ENCODE measurements at regions not wholly inside any gene's neighbourhood (a gene's known extent, or its start where the extent isn't known, plus 50 kb on each side); places are given as distances from the start of the nearest gene placed in this dataset.

DNA sequence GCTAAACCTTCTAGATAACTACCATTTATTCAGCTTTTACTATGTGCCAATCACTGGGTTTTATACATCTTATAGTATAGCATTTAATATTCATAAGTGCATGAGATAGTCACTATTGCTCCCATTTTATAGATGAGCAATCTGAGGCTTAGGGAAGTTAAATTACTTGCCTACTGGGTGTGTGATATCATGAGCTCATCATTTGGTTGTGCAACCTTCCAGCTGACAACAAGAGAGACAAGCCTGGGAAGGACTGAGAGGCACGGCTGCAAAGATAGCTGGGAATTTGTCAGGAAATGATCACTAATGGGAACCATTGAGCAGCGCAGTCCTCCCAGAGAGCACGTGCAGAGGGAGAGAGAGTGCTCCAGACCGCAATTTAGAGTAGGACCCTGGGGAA is 481.6 kb upstream of the KIF2A start:
- peaks cover 0 to 15% of the 10 kb centered on the region in 2 experiments for H3K27me3 ChIP-seq (ENCODE audit: control insufficient read depth in 2 of 2, insufficient read depth in 2 of 2, low read length in 2 of 2)
- no peak for DNase-seq (ENCODE audit: low read depth, low spot score)
- ChIA-PET CTCF (interaction anchor here (1.2 to 2.4 kb wide), 2 partner anchors 10 to 166 kb away, joined by 4 to 5 read pairs; no protein-coding TSS in a partner anchor), POLR2A (no interaction called here)
- no peaks in the 10 kb centered on the region for H4K20me1 ChIP-seq (replicated peaks; ENCODE audit: control insufficient read depth, extremely low read depth, insufficient read depth, low read length)
- H3K9me3 ChIP-seq (replicated peaks; ENCODE audit: control insufficient read depth, insufficient read depth, low read length): no peaks in the 10 kb centered on the region
- no TSS peak for BruUV-seq (replicated peaks)
- no peaks in the 10 kb centered on the region for H3K79me2 ChIP-seq (ENCODE audit: control insufficient read depth, insufficient read depth, low read length)
- H3K36me3 ChIP-seq (ENCODE audit: control insufficient read depth in 2 of 2, extremely low read depth in 1 of 2, insufficient read depth in 2 of 2, low read length in 2 of 2): no peaks in the 10 kb centered on the region
- intact Hi-C loops (cut with micrococcal nuclease) (no loop called here), dilution Hi-C loops (cut with MboI; ENCODE audit: extremely low pct_ligation_motif_present, low sequenced_read_pairs) (no loop called here)
- no peak overlapping the region for H3K4me3 ChIP-seq (replicated peaks in 1 of 3; ENCODE audit: insufficient read depth in 1 of 3, low read depth in 1 of 3, low read length in 3 of 3)
- H3K9ac ChIP-seq (replicated peaks; ENCODE audit: extremely low read depth, insufficient read depth, low read length): no peak overlapping the region
- H3K4me1 ChIP-seq (ENCODE audit: control insufficient read depth, extremely low read depth, insufficient read depth, low read length): no peaks in the 10 kb centered on the region
- TF ChIP-seq FOS (IDR thresholded peaks at IDR 0.05; ENCODE audit: borderline replicate concordance, insufficient read depth, low read length) (no peak), JUN (IDR thresholded peaks at IDR 0.05; ENCODE audit: borderline replicate concordance, insufficient read depth, insufficient read length, low read depth) (no peak)
- TF ChIP-seq, protein P1, sequence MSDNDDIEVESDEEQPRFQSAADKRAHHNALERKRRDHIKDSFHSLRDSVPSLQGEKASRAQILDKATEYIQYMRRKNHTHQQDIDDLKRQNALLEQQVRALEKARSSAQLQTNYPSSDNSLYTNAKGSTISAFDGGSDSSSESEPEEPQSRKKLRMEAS (IDR thresholded peaks at IDR 0.05; ENCODE audit: insufficient read depth, insufficient read length): no peak
- H3K27ac ChIP-seq (ENCODE audit: insufficient read depth, low read depth, low read length): no peak overlapping the region
- FAIRE-seq: no peak
- H2AFZ ChIP-seq (ENCODE audit: low read depth, low read length): no peak overlapping the region
- H3K9me1 ChIP-seq (replicated peaks; ENCODE audit: control insufficient read depth, extremely low read depth, insufficient read depth, low read length): no peaks in the 10 kb centered on the region
- H3K4me2 ChIP-seq (ENCODE audit: insufficient read depth, low read length): no peak overlapping the region

DNA sequence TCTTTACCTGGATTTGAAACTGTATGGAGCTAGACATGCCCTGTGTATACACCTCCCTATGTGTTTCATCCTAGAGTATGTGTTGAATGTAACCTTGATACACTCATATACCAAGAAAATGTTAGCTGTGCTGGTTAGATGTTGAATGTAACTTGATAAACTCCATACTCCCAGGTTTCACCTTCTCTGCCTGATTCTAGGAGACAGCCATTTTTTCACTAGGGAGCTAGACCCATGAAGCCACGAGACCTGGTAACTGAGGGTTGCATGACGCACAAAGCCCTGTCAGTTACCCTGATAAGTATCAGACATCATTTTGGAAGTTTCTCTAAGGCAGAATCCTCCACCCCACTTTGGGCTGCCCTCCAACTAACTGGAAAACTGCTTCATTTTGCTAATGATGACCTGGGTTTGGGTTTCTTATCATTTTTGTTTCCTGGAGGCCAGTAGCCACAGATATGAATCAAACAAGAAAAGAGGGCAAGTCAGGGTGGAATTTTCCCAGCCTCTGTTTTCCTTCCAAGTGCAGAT is 478.5 kb upstream of the KIF2A start:
- peaks cover 0 to 12% of the 10 kb centered on the region in 2 experiments for H3K27me3 ChIP-seq (ENCODE audit: control insufficient read depth in 2 of 2, insufficient read depth in 2 of 2, low read length in 2 of 2)
- dilution Hi-C loops (cut with MboI; ENCODE audit: extremely low pct_ligation_motif_present, low sequenced_read_pairs): no loop called here
- no peaks in the 10 kb centered on the region for H3K36me3 ChIP-seq (ENCODE audit: control insufficient read depth in 2 of 2, extremely low read depth in 1 of 2, insufficient read depth in 2 of 2, low read length in 2 of 2)
- no peak for DNase-seq (ENCODE audit: low read depth, low spot score)
- no peaks in the 10 kb centered on the region for H3K9me3 ChIP-seq (replicated peaks; ENCODE audit: control insufficient read depth, insufficient read depth, low read length)
- no peaks in the 10 kb centered on the region for H4K20me1 ChIP-seq (replicated peaks; ENCODE audit: control insufficient read depth, extremely low read depth, insufficient read depth, low read length)
- intact Hi-C loops (cut with micrococcal nuclease): no loop called here
- H3K4me1 ChIP-seq (ENCODE audit: control insufficient read depth, extremely low read depth, insufficient read depth, low read length): no peaks in the 10 kb centered on the region
- no peak for FAIRE-seq
- no peak overlapping the region for H3K27ac ChIP-seq (ENCODE audit: insufficient read depth, low read depth, low read length)
- no peaks in the 10 kb centered on the region for H3K79me2 ChIP-seq (ENCODE audit: control insufficient read depth, insufficient read depth, low read length)
- TF ChIP-seq MYC (IDR thresholded peaks at IDR 0.05; ENCODE audit: low read depth, low read length): no peak
- no peak overlapping the region for H3K4me3 ChIP-seq (replicated peaks in 1 of 3; ENCODE audit: insufficient read depth in 1 of 3, low read depth in 1 of 3, low read length in 3 of 3)
- no peak overlapping the region for H3K9ac ChIP-seq (replicated peaks; ENCODE audit: extremely low read depth, insufficient read depth, low read length)
- ChIA-PET CTCF (no interaction called here), POLR2A (no interaction called here)
- no peak overlapping the region for H3K4me2 ChIP-seq (ENCODE audit: insufficient read depth, low read length)
- no peak overlapping the region for H2AFZ ChIP-seq (ENCODE audit: low read depth, low read length)
- no peaks in the 10 kb centered on the region for H3K9me1 ChIP-seq (replicated peaks; ENCODE audit: control insufficient read depth, extremely low read depth, insufficient read depth, low read length)
- BruUV-seq (replicated peaks): no TSS peak
